HG02759 (cell line): ENCODE measurements at regions not wholly inside any gene's neighbourhood (a gene's known extent, or its start where the extent isn't known, plus 50 kb on each side); places are given as distances from the start of the nearest gene placed in this dataset.
"Not testable (repeated sequence)": the region's sequence is repeated elsewhere in the genome, so short reads cannot be mapped to it uniquely, and the experiment has no call there.

Experiments used
- ATAC-seq: cut with Tn5 transposase; IDR thresholded peaks from one replicate; pipeline ENCODE4 v1.9.1; 2021; ENCODE audit warnings: mild to moderate bottlenecking, moderate library complexity; ENCODE audit not compliant: unreplicated experiment

- no peak for ATAC-seq
Measured at GRCh38 chr3:99586701-99587100, 51.7 kb upstream of the COL8A1 start.

GRCh38 chr3:99579965-99580364, 58.4 kb upstream of the COL8A1 start:
- ATAC-seq = no peak

GRCh38 chr3:99579246-99579645, 59.1 kb upstream of the COL8A1 start:
- ATAC-seq = no peak

GRCh38 chr3:99578339-99578970, 59.9 kb upstream of the COL8A1 start:
- ATAC-seq = no peak

- ATAC-seq = no peak
Measured at GRCh38 chr3:99576904-99577559, 61.4 kb upstream of the COL8A1 start.

GRCh38 chr3:99575683-99576082, 62.7 kb upstream of the COL8A1 start:
- ATAC-seq = no peak

- ATAC-seq = no peak
Measured at GRCh38 chr3:99570061-99570460, 68.3 kb upstream of the COL8A1 start.

GRCh38 chr3:99568663-99569335, 69.6 kb upstream of the COL8A1 start:
- ATAC-seq = no peak

- ATAC-seq = no peak
Measured at GRCh38 chr3:99565331-99565730, 73.1 kb upstream of the COL8A1 start.

- ATAC-seq = no peak
Measured at GRCh38 chr3:99562990-99563607, 75.3 kb upstream of the COL8A1 start.

GRCh38 chr3:99562138-99562537, 76.3 kb upstream of the COL8A1 start:
- ATAC-seq = no peak

GRCh38 chr3:99561056-99561455, 77.3 kb upstream of the COL8A1 start:
- ATAC-seq = no peak

- ATAC-seq = no peak
Measured at GRCh38 chr3:99559196-99559595, 79.2 kb upstream of the COL8A1 start.

- not testable (repeated sequence) for ATAC-seq
Measured at GRCh38 chr3:99555885-99556284, 82.5 kb upstream of the COL8A1 start.

- no peak for ATAC-seq
Measured at GRCh38 chr3:99551520-99551919, 86.9 kb upstream of the COL8A1 start.

GRCh38 chr3:99549957-99550603, 88.3 kb upstream of the COL8A1 start:
- ATAC-seq = no peak

GRCh38 chr3:99549220-99549619, 89.2 kb upstream of the COL8A1 start:
- no peak for ATAC-seq

GRCh38 chr3:99548674-99549073, 89.7 kb upstream of the COL8A1 start:
- ATAC-seq = no peak

GRCh38 chr3:99545941-99546580, 92.3 kb upstream of the COL8A1 start:
- no peak for ATAC-seq

- no peak for ATAC-seq
Measured at GRCh38 chr3:99544786-99545281, 93.6 kb upstream of the COL8A1 start.

- no peak for ATAC-seq
Measured at GRCh38 chr3:99543796-99544195, 94.6 kb upstream of the COL8A1 start.
